Dermis microvascular lymphatic vessel endothelial cell (primary cell): ENCODE measurements at regions not wholly inside any gene's neighbourhood (a gene's known extent, or its start where the extent isn't known, plus 50 kb on each side); places are given as distances from the start of the nearest gene placed in this dataset.

Experiments
- DNase-seq, 2 donors: peaks; one replicate each; pipeline versions ENCODE4 v3.0.0 to v3.0.0-alpha.2; 2010; ENCODE audit warnings: low read depth in 2 of 2

- no peak for DNase-seq
Observed at GRCh38 chr14:38145142-38145541, 62.6 kb upstream of the SSTR1 start.

DNA sequence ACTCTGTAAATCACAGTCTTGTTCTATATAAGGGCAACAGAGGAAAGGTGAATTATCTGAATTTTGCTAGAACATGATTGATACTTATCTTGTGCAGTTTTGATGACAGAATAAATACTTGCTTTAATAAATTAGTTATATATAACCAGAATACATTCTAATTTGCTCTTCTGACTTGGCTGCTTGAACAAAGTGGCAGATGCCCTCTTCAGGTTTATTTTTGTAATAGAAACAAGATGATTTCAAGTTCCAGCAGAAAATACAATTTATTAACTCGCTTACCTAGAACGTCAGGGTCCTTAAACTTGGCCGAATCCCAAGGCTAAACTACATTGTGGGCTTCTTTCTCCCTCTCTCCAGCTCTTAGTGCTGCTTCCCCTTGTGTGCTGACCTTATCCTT lies 57.6 kb upstream of the SSTR1 start:
- no peak for DNase-seq
